ENCODE measurements at regions not wholly inside any gene's neighbourhood (a gene's known extent, or its start where the extent isn't known, plus 50 kb on each side); places are given as distances from the start of the nearest gene placed in this dataset.

DNA sequence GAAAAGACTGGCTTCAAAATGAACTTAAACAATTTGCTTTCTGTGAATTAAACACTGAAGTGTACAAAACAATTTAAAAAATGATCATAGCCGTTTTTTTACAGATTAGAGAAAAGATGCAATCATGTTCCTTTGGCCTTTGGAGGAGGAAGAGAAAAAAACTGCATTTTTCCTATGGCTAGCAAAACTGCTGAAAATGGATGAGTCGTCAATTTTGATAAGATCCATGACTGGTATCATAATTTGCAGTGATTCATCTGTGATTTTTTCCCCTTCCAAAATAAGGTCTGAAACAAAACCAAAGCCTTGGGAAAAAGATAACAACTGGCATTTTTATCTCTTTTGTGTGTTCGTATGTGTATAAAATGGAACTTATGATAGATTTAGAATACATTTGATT lies 255.6 kb upstream of the SATB1 start:
- no peak for TF ChIP-seq POLR2A (IDR thresholded peaks at IDR 0.05)
- TF ChIP-seq, protein P1, sequence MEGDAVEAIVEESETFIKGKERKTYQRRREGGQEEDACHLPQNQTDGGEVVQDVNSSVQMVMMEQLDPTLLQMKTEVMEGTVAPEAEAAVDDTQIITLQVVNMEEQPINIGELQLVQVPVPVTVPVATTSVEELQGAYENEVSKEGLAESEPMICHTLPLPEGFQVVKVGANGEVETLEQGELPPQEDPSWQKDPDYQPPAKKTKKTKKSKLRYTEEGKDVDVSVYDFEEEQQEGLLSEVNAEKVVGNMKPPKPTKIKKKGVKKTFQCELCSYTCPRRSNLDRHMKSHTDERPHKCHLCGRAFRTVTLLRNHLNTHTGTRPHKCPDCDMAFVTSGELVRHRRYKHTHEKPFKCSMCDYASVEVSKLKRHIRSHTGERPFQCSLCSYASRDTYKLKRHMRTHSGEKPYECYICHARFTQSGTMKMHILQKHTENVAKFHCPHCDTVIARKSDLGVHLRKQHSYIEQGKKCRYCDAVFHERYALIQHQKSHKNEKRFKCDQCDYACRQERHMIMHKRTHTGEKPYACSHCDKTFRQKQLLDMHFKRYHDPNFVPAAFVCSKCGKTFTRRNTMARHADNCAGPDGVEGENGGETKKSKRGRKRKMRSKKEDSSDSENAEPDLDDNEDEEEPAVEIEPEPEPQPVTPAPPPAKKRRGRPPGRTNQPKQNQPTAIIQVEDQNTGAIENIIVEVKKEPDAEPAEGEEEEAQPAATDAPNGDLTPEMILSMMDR (IDR thresholded peaks at IDR 0.05): no peak

Data from esophagus squamous epithelium (tissue), 4 donors.